Neuronal stem cell (in vitro differentiated cells): ENCODE measurements at regions not wholly inside any gene's neighbourhood (a gene's known extent, or its start where the extent isn't known, plus 50 kb on each side); places are given as distances from the start of the nearest gene placed in this dataset.

Experiments
- DNase-seq: peaks from one replicate; pipeline ENCODE4 v3.0.0-alpha.2; 2013; ENCODE audit warnings: low spot score
- H2AFZ ChIP-seq: one replicate; pipeline ENCODE4 v1.6.1; 2013; ENCODE audit warnings: mild to moderate bottlenecking, low read length, inconsistent platforms
- H2AK5ac ChIP-seq: 2 replicates; pipeline ENCODE4 v1.6.1; 2013; ENCODE audit warnings: low read depth, mild to moderate bottlenecking, inconsistent platforms, low read length, moderate library complexity, mixed read lengths
- H2BK120ac ChIP-seq: 2 replicates; pipeline ENCODE4 v1.6.1; 2013; ENCODE audit warnings: low read depth, mild to moderate bottlenecking, inconsistent platforms, low read length, moderate library complexity, mixed read lengths
- H2BK12ac ChIP-seq: one replicate; pipeline ENCODE4 v1.6.1; 2013; ENCODE audit warnings: low read length, inconsistent platforms
- H2BK15ac ChIP-seq: 2 replicates; pipeline ENCODE4 v1.6.1; 2013; ENCODE audit warnings: mild to moderate bottlenecking, low read length, inconsistent platforms, mixed read lengths
- H2BK5ac ChIP-seq: one replicate; pipeline ENCODE4 v1.6.1; 2013; ENCODE audit warnings: inconsistent platforms, mild to moderate bottlenecking, low read length, moderate library complexity
- H3K14ac ChIP-seq: one replicate; pipeline ENCODE4 v1.6.1; 2013; ENCODE audit warnings: low read length, inconsistent platforms
- H3K18ac ChIP-seq: 2 replicates; pipeline ENCODE4 v1.6.1; 2013; ENCODE audit warnings: low read length, inconsistent platforms
- H3K23ac ChIP-seq: 2 replicates; pipeline ENCODE4 v1.6.1; 2013; ENCODE audit warnings: low read depth, mild to moderate bottlenecking, mixed read lengths, low read length, inconsistent platforms; ENCODE audit not compliant: poor library complexity
- H3K27ac ChIP-seq: replicated peaks from 3 replicates; pipeline ENCODE4 v1.5.1; 2013; ENCODE audit warnings: low read length, inconsistent platforms
- H3K27me3 ChIP-seq, 3 experiments: 2 replicates each; pipeline ENCODE4 v1.6.1; 2013; ENCODE audit warnings: low read length in 3 of 3, mild to moderate bottlenecking in 2 of 3, inconsistent platforms in 1 of 3, low read depth in 1 of 3, mixed read lengths in 1 of 3, moderate library complexity in 1 of 3; ENCODE audit not compliant: control insufficient read depth in 3 of 3, insufficient read depth in 3 of 3
- H3K36me3 ChIP-seq, 2 donors: replicated peaks in 1 of 2; 2 replicates each; pipeline ENCODE4 v1.6.1; 2013; ENCODE audit warnings: low read length in 2 of 2; ENCODE audit not compliant: control insufficient read depth in 2 of 2, insufficient read depth in 2 of 2
- H3K4ac ChIP-seq: 2 replicates; pipeline ENCODE4 v1.6.1; 2013; ENCODE audit warnings: inconsistent platforms, mild to moderate bottlenecking, low read length, moderate library complexity
- H3K4me1 ChIP-seq, 2 donors: 1 replicate in 1 of 2; 2 replicates in 1 of 2; pipeline ENCODE4 v1.6.1; 2013; ENCODE audit warnings: low read length in 2 of 2, low read depth in 1 of 2; ENCODE audit not compliant: control insufficient read depth in 2 of 2, insufficient read depth in 1 of 2
- H3K4me2 ChIP-seq: one replicate; pipeline ENCODE4 v1.6.1; 2013; ENCODE audit warnings: mild to moderate bottlenecking, low read length, inconsistent platforms; ENCODE audit not compliant: insufficient read depth, poor library complexity, severe bottlenecking
- H3K4me3 ChIP-seq, 2 donors: 2 replicates each; pipeline ENCODE4 v1.5.1; 2013; ENCODE audit warnings: low read length in 2 of 2, mild to moderate bottlenecking in 2 of 2, inconsistent platforms in 1 of 2, moderate library complexity in 1 of 2
- H3K79me1 ChIP-seq: one replicate; pipeline ENCODE4 v1.6.1; 2013; ENCODE audit warnings: low read depth, mild to moderate bottlenecking, inconsistent platforms, low read length, moderate library complexity
- H3K9ac ChIP-seq: one replicate; pipeline ENCODE4 v1.6.1; 2013; ENCODE audit warnings: mild to moderate bottlenecking, low read depth, low read length, inconsistent platforms; ENCODE audit not compliant: poor library complexity
- H3K9me3 ChIP-seq, 2 donors: replicated peaks in 1 of 2; 2 replicates each; pipeline versions ENCODE3 to v1.6.1; 2013; ENCODE audit warnings: low read length in 2 of 2, mild to moderate bottlenecking in 2 of 2, inconsistent platforms in 1 of 2, low read depth in 1 of 2, mixed read lengths in 1 of 2, moderate library complexity in 1 of 2; ENCODE audit not compliant: control insufficient read depth in 2 of 2, insufficient read depth in 1 of 2
- H4K8ac ChIP-seq: one replicate; pipeline ENCODE4 v1.6.1; 2013; ENCODE audit warnings: low read depth, mild to moderate bottlenecking, inconsistent platforms, low read length, moderate library complexity
- H4K91ac ChIP-seq: one replicate; pipeline ENCODE4 v1.6.1; 2013; ENCODE audit warnings: low read length, low read depth, mild to moderate bottlenecking, inconsistent platforms; ENCODE audit not compliant: poor library complexity
- WGBS, 2 donors: extraction: QIAGEN DNeasy Blood & Tissue Kit; methylation state at CpG; one replicate each; pipeline ENCODE4 v1.1.7; 2013; ENCODE audit warnings: missing lambda C conversion rate in 2 of 2, mixed read lengths in 1 of 2; ENCODE audit not compliant: insufficient read length in 2 of 2, insufficient replicate concordance in 1 of 2; ENCODE audit errors: extremely low coverage in 2 of 2; 5-methylcytosine and 5-hydroxymethylcytosine counted together

- no peak for DNase-seq
- Histone ChIP-seq H3K9ac (no peak overlapping the region), H3K4me3 (no peak overlapping the region), H2BK5ac (no peak overlapping the region), H4K91ac (no peak overlapping the region), H4K8ac (peak overlapping the region; percentile 17), H3K4me2 (peak overlapping the region; percentile 11), H3K18ac (no peak overlapping the region), H3K14ac (no peak overlapping the region), H3K4ac (peak overlapping the region; percentile 76), H3K4me1 (no peaks in the 10 kb centered on the region), H2BK12ac (no peak overlapping the region), H3K36me3 (no peaks in the 10 kb centered on the region), H3K23ac (no peak overlapping the region), H3K27ac (no peak overlapping the region), H3K9me3 (no peaks in the 10 kb centered on the region), H2BK15ac (no peak overlapping the region), H2AFZ (no peak overlapping the region), H2BK120ac (no peak overlapping the region), H3K27me3 (no peaks in the 10 kb centered on the region), H2AK5ac (no peak overlapping the region), H3K79me1 (no peaks in the 10 kb centered on the region)
- WGBS, 2 donors = no CpG with 5 or more reads among the region's 4 CpGs
Observed at GRCh38 chr13:76231522-76232167, 595.5 kb downstream of the LMO7 start.

GRCh38 chr13:76229281-76229680 is 593.2 kb downstream of the LMO7 start:
- no peaks in the 10 kb centered on the region for H3K79me1 ChIP-seq
- no peak overlapping the region for H2BK12ac ChIP-seq
- DNase-seq = no peak
- H3K9ac ChIP-seq = no peak overlapping the region
- no peaks in the 10 kb centered on the region for H3K9me3 ChIP-seq
- no CpG with 5 or more reads among the region's 2 CpGs for WGBS, 2 donors
- no peak overlapping the region for H3K4ac ChIP-seq
- no peak overlapping the region for H4K8ac ChIP-seq
- H3K23ac ChIP-seq = no peak overlapping the region
- no peak overlapping the region for H2AK5ac ChIP-seq
- no peak overlapping the region for H2BK15ac ChIP-seq
- H2AFZ ChIP-seq = no peak overlapping the region
- H3K4me3 ChIP-seq = no peak overlapping the region
- H3K4me1 ChIP-seq = peaks cover 0 to 2% of the 10 kb centered on the region in 2 donors
- H4K91ac ChIP-seq = no peak overlapping the region
- no peak overlapping the region for H3K14ac ChIP-seq
- no peaks in the 10 kb centered on the region for H3K36me3 ChIP-seq
- no peak overlapping the region for H3K27ac ChIP-seq
- H2BK120ac ChIP-seq = no peak overlapping the region
- H2BK5ac ChIP-seq = no peak overlapping the region
- H3K27me3 ChIP-seq = no peaks in the 10 kb centered on the region
- no peak overlapping the region for H3K4me2 ChIP-seq
- H3K18ac ChIP-seq = no peak overlapping the region

- H2AK5ac ChIP-seq = no peak overlapping the region
- H2BK5ac ChIP-seq = no peak overlapping the region
- H3K27me3 ChIP-seq = no peaks in the 10 kb centered on the region
- no peak overlapping the region for H3K23ac ChIP-seq
- no peaks in the 10 kb centered on the region for H3K36me3 ChIP-seq
- H4K91ac ChIP-seq = no peak overlapping the region
- H2BK12ac ChIP-seq = no peak overlapping the region
- no CpG with 5 or more reads among the region's 1 CpG for WGBS, 2 donors
- no peak overlapping the region for H2BK120ac ChIP-seq
- H2AFZ ChIP-seq = no peak overlapping the region
- no peak overlapping the region for H2BK15ac ChIP-seq
- no peaks in the 10 kb centered on the region for H3K79me1 ChIP-seq
- H3K4me1 ChIP-seq = peaks cover 0 to 2% of the 10 kb centered on the region in 2 donors
- H3K9ac ChIP-seq = no peak overlapping the region
- no peak for DNase-seq
- no peak overlapping the region for H3K14ac ChIP-seq
- H3K9me3 ChIP-seq = no peaks in the 10 kb centered on the region
- no peak overlapping the region for H3K4me2 ChIP-seq
- no peak overlapping the region for H3K27ac ChIP-seq
- no peak overlapping the region for H3K4ac ChIP-seq
- no peak overlapping the region for H3K18ac ChIP-seq
- H4K8ac ChIP-seq = no peak overlapping the region
- H3K4me3 ChIP-seq = no peak overlapping the region
Observed at GRCh38 chr13:76226941-76227340, 590.8 kb downstream of the LMO7 start.

- no peak overlapping the region for H3K4me3 ChIP-seq
- H3K9ac ChIP-seq = no peak overlapping the region
- H2BK15ac ChIP-seq = no peak overlapping the region
- H3K4me2 ChIP-seq = no peak overlapping the region
- H3K4ac ChIP-seq = no peak overlapping the region
- H4K8ac ChIP-seq = no peak overlapping the region
- H2BK120ac ChIP-seq = no peak overlapping the region
- H3K23ac ChIP-seq = no peak overlapping the region
- H3K36me3 ChIP-seq = no peaks in the 10 kb centered on the region
- no peaks in the 10 kb centered on the region for H3K9me3 ChIP-seq
- H2AK5ac ChIP-seq = no peak overlapping the region
- H2BK12ac ChIP-seq = no peak overlapping the region
- no peak overlapping the region for H3K27ac ChIP-seq
- DNase-seq = peak; percentile 6
- H4K91ac ChIP-seq = no peak overlapping the region
- no peaks in the 10 kb centered on the region for H3K79me1 ChIP-seq
- no peaks in the 10 kb centered on the region for H3K27me3 ChIP-seq
- H2AFZ ChIP-seq = no peak overlapping the region
- no CpG with 5 or more reads among the region's 8 CpGs for WGBS, 2 donors
- H2BK5ac ChIP-seq = no peak overlapping the region
- peaks cover 0 to 2% of the 10 kb centered on the region in 2 donors for H3K4me1 ChIP-seq
- H3K18ac ChIP-seq = no peak overlapping the region
- no peak overlapping the region for H3K14ac ChIP-seq
Observed at GRCh38 chr13:76225815-76226489, 589.8 kb downstream of the LMO7 start.
